IMR-90 (cell line): ENCODE measurements at regions not wholly inside any gene's neighbourhood (a gene's known extent, or its start where the extent isn't known, plus 50 kb on each side); places are given as distances from the start of the nearest gene placed in this dataset.

Experiments used
- ATAC-seq: fragments of 200-7000 bp; cut with Tn5 transposase; 2 replicates; pipeline ENCODE4 v1.9.1; 2020; ENCODE audit warnings: low read depth, mild to moderate bottlenecking, moderate library complexity
- BruUV-seq: library from RNA; stranded (reverse); fragments of 400-500 nt; replicated peaks from 2 replicates; lab custom pipeline; 2021; lab: Mats Ljungman, UMichigan
- CTCF ChIA-PET: fragments of 300-600 bp; formaldehyde crosslinking; extraction: SDS; loops from one replicate; lab custom pipeline; 2021; ENCODE audit warnings: antibody characterized with exemption; lab: Yijun Ruan, JAX
- POLR2A ChIA-PET: fragments of 300-600 bp; sonication (Branson Sonifier 250); formaldehyde crosslinking; loops from one replicate; lab custom pipeline; 2022; ENCODE audit warnings: antibody characterized with exemption; ENCODE audit not compliant: unreplicated experiment; lab: Charles Lee
- DNase-seq: peaks from one replicate; pipeline ENCODE4 v3.0.0; 2013
- H2AFZ ChIP-seq: replicated peaks from 2 replicates; pipeline ENCODE3; 2013; ENCODE audit warnings: low read length, mild to moderate bottlenecking; ENCODE audit not compliant: poor library complexity
- H2AK5ac ChIP-seq: 2 replicates; pipeline ENCODE4 v1.6.1; 2013; ENCODE audit warnings: low read depth, low read length, inconsistent platforms
- H2AK9ac ChIP-seq: replicated peaks from 2 replicates; pipeline ENCODE3; 2013; ENCODE audit warnings: mild to moderate bottlenecking, low read depth, low read length, moderate library complexity; ENCODE audit not compliant: poor library complexity
- H2BK120ac ChIP-seq: 2 replicates; pipeline ENCODE4 v1.6.1; 2013; ENCODE audit warnings: low read depth, low read length, inconsistent platforms
- H2BK15ac ChIP-seq: 3 replicates; pipeline ENCODE4 v1.6.1; 2013; ENCODE audit warnings: low read depth, low read length, inconsistent platforms
- H2BK20ac ChIP-seq: 2 replicates; pipeline ENCODE4 v1.6.1; 2013; ENCODE audit warnings: low read depth, mild to moderate bottlenecking, inconsistent platforms, low read length, moderate library complexity
- H2BK5ac ChIP-seq: 2 replicates; pipeline ENCODE4 v1.6.1; 2013; ENCODE audit warnings: mild to moderate bottlenecking, low read depth, low read length, inconsistent platforms; ENCODE audit not compliant: poor library complexity, severe bottlenecking
- H3K14ac ChIP-seq: replicated peaks from 2 replicates; pipeline ENCODE4 v1.6.1; 2013; ENCODE audit warnings: low read depth, low read length, inconsistent platforms
- H3K18ac ChIP-seq: 2 replicates; pipeline ENCODE4 v1.6.1; 2013; ENCODE audit warnings: low read depth, low read length, control low read depth
- H3K23ac ChIP-seq: 2 replicates; pipeline ENCODE4 v1.6.1; 2013; ENCODE audit warnings: low read depth, low read length, inconsistent platforms
- H3K27ac ChIP-seq: 2 replicates; pipeline ENCODE4 v1.5.1; 2013; ENCODE audit warnings: mild to moderate bottlenecking, control low read depth, low read length; ENCODE audit not compliant: insufficient read depth
- H3K27me3 ChIP-seq: 2 replicates; pipeline ENCODE4 v1.6.1; 2013; ENCODE audit warnings: low read length; ENCODE audit not compliant: control insufficient read depth, insufficient read depth
- H3K36me3 ChIP-seq: 2 replicates; pipeline ENCODE4 v1.6.1; 2013; ENCODE audit warnings: low read length, mixed read lengths; ENCODE audit not compliant: control insufficient read depth, insufficient read depth
- H3K4ac ChIP-seq: 2 replicates; pipeline ENCODE4 v1.6.1; 2013; ENCODE audit warnings: low read depth, low read length, inconsistent platforms
- H3K4me1 ChIP-seq: 2 replicates; pipeline ENCODE4 v1.6.1; 2013; ENCODE audit warnings: low read length, mixed read lengths; ENCODE audit not compliant: control insufficient read depth, insufficient read depth
- H3K4me2 ChIP-seq: 2 replicates; pipeline ENCODE4 v1.6.1; 2013; ENCODE audit warnings: low read depth, mild to moderate bottlenecking, control low read depth, low read length, moderate library complexity
- H3K4me3 ChIP-seq: 2 replicates; pipeline ENCODE4 v1.5.1; 2013; ENCODE audit warnings: low read depth, mild to moderate bottlenecking, control low read depth, low read length, moderate library complexity; ENCODE audit not compliant: insufficient read depth
- H3K56ac ChIP-seq: 2 replicates; pipeline ENCODE4 v1.6.1; 2013; ENCODE audit warnings: low read length, inconsistent platforms; ENCODE audit not compliant: insufficient read depth; ENCODE audit errors: extremely low read depth
- H3K79me1 ChIP-seq, 2 experiments: 2 replicates each; pipeline ENCODE4 v1.6.1; 2013; ENCODE audit warnings: low read length in 2 of 2, inconsistent platforms in 1 of 2, low read depth in 1 of 2
- H3K9ac ChIP-seq: 2 replicates; pipeline ENCODE4 v1.6.1; 2013; ENCODE audit warnings: low read depth, low read length, control low read depth
- H3K9me1 ChIP-seq: 2 replicates; pipeline ENCODE4 v1.6.1; 2013; ENCODE audit warnings: low read length, inconsistent platforms; ENCODE audit not compliant: insufficient read depth
- H3K9me3 ChIP-seq: 2 replicates; pipeline ENCODE4 v1.6.1; 2013; ENCODE audit warnings: low read length; ENCODE audit not compliant: control insufficient read depth, insufficient read depth
- H4K20me1 ChIP-seq: 2 replicates; pipeline ENCODE4 v1.6.1; 2013; ENCODE audit warnings: low read length, inconsistent platforms; ENCODE audit not compliant: insufficient read depth
- H4K5ac ChIP-seq: 2 replicates; pipeline ENCODE4 v1.6.1; 2013; ENCODE audit warnings: mild to moderate bottlenecking, low read depth, low read length, control low read depth
- H4K8ac ChIP-seq, 2 experiments: 2 replicates each; pipeline ENCODE4 v1.6.1; 2013; ENCODE audit warnings: low read depth in 2 of 2, low read length in 2 of 2, control low read depth in 1 of 2, inconsistent platforms in 1 of 2
- H4K91ac ChIP-seq: 2 replicates; pipeline ENCODE4 v1.6.1; 2013; ENCODE audit warnings: low read depth, low read length, inconsistent platforms; ENCODE audit not compliant: insufficient read depth
- CEBPB ChIP-seq: IDR thresholded peaks from 2 replicates; pipeline ENCODE4 v1.6.1; 2012; ENCODE audit warnings: low read depth, low read length, improper control_type of control experiment
- CTCF ChIP-seq: conservative IDR thresholded peaks from 2 replicates; pipeline ENCODE4 v1.5.1; 2012; ENCODE audit warnings: mild to moderate bottlenecking, low read depth, low read length, improper control_type of control experiment
- RAD21 ChIP-seq: IDR thresholded peaks from 2 replicates; pipeline ENCODE4 v1.6.1; 2012; ENCODE audit warnings: low read length, improper control_type of control experiment
- WGBS, 2 experiments: methylation state at CpG; one replicate each; pipeline versions ENCODE4 v1.1.5 to v1.1.7; 2013; ENCODE audit warnings: missing lambda C conversion rate in 2 of 2; ENCODE audit not compliant: insufficient read length in 1 of 2; ENCODE audit errors: extremely low coverage in 2 of 2; 5-methylcytosine and 5-hydroxymethylcytosine counted together
- dilution Hi-C: fragments of 300-500 bp; cut with HindIII; formaldehyde crosslinking; loops from one replicate; pipeline ENCODE4 v1.14.3; 2018; ENCODE audit warnings: low sequenced_read_pairs; ENCODE audit not compliant: unreplicated experiment
- in situ Hi-C: fragments of 300-500 bp; cut with MboI; formaldehyde crosslinking; loops from 3 replicates; pipeline ENCODE4 v1.14.3; 2019; ENCODE audit warnings: low sequenced_read_pairs, inconsistent platforms, mixed read lengths
- intact Hi-C: fragments of 100-400 bp; cut with micrococcal nuclease; formaldehyde crosslinking; loops from 2 replicates; pipeline ENCODE4 v1.10.0; 2022

GRCh38 chr1:5565281-5566125, 426.7 kb downstream of the NPHP4 start:
- 60% methylated on average over 6 of the region's 19 CpGs; no CpG with 5 or more reads in 1 of the 2 experiments for WGBS, 2 experiments
- dilution Hi-C loops, result no loop called here

More at GRCh38 chr1:5565281-5566125, 426.7 kb downstream of the NPHP4 start:
- Histone ChIP-seq H2BK20ac (no peak overlapping the region), H3K79me1 (no peaks in the 10 kb centered on the region), H3K4me3 (no peak overlapping the region), H2BK15ac (no peak overlapping the region), H3K23ac (no peak overlapping the region), H3K36me3 (no peaks in the 10 kb centered on the region), H3K9me1 (no peaks in the 10 kb centered on the region), H3K9me3 (peaks cover 33% of the 10 kb centered on the region), H3K27ac (no peak overlapping the region), H2BK5ac (no peak overlapping the region), H2AK9ac (no peak overlapping the region), H3K9ac (no peak overlapping the region), H2BK120ac (no peak overlapping the region), H2AFZ (no peak overlapping the region), H3K56ac (no peak overlapping the region), H4K5ac (no peak overlapping the region), H3K4me1 (no peaks in the 10 kb centered on the region), H3K27me3 (no peaks in the 10 kb centered on the region), H4K8ac (no peak overlapping the region), H3K14ac (no peak overlapping the region), H2AK5ac (no peak overlapping the region), H3K4me2 (no peak overlapping the region), H3K18ac (no peak overlapping the region), H3K4ac (no peak overlapping the region), H4K20me1 (no peaks in the 10 kb centered on the region), H4K91ac (no peak overlapping the region)
- intact Hi-C loops (no loop called here), in situ Hi-C loops (no loop called here)
- TF ChIP-seq CEBPB (no peak), RAD21 (no peak), CTCF (no peak)
- ChIA-PET POLR2A (no interaction called here), CTCF (no interaction called here)
- ATAC-seq (no peak), DNase-seq (no peak)
- BruUV-seq, result no TSS peak
